Neural cell (in vitro differentiated cells): ENCODE measurements at regions not wholly inside any gene's neighbourhood (a gene's known extent, or its start where the extent isn't known, plus 50 kb on each side); places are given as distances from the start of the nearest gene placed in this dataset.

Source experiments
- POLR2AphosphoS5 ChIP-seq: IDR thresholded peaks from 2 replicates; pipeline ENCODE4 v1.6.1; 2012
- TAF1 ChIP-seq: IDR thresholded peaks from 2 replicates; pipeline ENCODE4 v1.6.1; 2012; ENCODE audit warnings: low read depth
- TF ChIP-seq, protein P1 (sequence below): fragments of 450-650 bp; IDR thresholded peaks from 2 replicates; pipeline ENCODE4 v1.5.1; 2014; ENCODE audit warnings: antibody characterized with exemption, mild to moderate bottlenecking, moderate library complexity; ENCODE audit not compliant: poor library complexity, severe bottlenecking
- TF ChIP-seq, protein P2 (sequence below): IDR thresholded peaks from 2 replicates; pipeline ENCODE4 v1.6.1; 2012; ENCODE audit warnings: borderline replicate concordance

DNA sequence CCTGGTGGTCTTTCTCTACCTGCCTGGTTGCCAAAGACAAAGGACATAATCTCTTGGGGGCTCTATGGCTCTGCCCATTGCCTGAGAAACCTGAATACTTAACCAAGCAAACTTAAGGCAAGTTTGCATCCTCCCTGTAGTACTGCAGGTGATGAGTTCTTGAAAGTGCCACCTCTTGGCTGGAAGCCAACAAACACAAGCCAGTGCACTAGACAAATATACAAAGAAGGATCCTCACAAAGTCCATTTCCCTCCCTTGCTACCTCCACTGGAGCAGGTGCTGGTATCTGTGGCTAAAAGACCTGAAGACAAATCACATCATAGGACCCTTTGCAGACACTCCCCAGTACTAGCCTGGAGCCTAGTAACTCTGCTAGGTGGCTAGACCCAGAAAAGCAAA lies 772.3 kb downstream of the SI start:
- no peak for TF ChIP-seq TAF1
- TF ChIP-seq, protein P1, sequence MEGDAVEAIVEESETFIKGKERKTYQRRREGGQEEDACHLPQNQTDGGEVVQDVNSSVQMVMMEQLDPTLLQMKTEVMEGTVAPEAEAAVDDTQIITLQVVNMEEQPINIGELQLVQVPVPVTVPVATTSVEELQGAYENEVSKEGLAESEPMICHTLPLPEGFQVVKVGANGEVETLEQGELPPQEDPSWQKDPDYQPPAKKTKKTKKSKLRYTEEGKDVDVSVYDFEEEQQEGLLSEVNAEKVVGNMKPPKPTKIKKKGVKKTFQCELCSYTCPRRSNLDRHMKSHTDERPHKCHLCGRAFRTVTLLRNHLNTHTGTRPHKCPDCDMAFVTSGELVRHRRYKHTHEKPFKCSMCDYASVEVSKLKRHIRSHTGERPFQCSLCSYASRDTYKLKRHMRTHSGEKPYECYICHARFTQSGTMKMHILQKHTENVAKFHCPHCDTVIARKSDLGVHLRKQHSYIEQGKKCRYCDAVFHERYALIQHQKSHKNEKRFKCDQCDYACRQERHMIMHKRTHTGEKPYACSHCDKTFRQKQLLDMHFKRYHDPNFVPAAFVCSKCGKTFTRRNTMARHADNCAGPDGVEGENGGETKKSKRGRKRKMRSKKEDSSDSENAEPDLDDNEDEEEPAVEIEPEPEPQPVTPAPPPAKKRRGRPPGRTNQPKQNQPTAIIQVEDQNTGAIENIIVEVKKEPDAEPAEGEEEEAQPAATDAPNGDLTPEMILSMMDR, result no peak
- no peak for TF ChIP-seq POLR2AphosphoS5
- TF ChIP-seq, protein P2, sequence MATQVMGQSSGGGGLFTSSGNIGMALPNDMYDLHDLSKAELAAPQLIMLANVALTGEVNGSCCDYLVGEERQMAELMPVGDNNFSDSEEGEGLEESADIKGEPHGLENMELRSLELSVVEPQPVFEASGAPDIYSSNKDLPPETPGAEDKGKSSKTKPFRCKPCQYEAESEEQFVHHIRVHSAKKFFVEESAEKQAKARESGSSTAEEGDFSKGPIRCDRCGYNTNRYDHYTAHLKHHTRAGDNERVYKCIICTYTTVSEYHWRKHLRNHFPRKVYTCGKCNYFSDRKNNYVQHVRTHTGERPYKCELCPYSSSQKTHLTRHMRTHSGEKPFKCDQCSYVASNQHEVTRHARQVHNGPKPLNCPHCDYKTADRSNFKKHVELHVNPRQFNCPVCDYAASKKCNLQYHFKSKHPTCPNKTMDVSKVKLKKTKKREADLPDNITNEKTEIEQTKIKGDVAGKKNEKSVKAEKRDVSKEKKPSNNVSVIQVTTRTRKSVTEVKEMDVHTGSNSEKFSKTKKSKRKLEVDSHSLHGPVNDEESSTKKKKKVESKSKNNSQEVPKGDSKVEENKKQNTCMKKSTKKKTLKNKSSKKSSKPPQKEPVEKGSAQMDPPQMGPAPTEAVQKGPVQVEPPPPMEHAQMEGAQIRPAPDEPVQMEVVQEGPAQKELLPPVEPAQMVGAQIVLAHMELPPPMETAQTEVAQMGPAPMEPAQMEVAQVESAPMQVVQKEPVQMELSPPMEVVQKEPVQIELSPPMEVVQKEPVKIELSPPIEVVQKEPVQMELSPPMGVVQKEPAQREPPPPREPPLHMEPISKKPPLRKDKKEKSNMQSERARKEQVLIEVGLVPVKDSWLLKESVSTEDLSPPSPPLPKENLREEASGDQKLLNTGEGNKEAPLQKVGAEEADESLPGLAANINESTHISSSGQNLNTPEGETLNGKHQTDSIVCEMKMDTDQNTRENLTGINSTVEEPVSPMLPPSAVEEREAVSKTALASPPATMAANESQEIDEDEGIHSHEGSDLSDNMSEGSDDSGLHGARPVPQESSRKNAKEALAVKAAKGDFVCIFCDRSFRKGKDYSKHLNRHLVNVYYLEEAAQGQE, result no peak
